Stomach (tissue), 4 donors: ENCODE measurements at regions not wholly inside any gene's neighbourhood (a gene's known extent, or its start where the extent isn't known, plus 50 kb on each side); places are given as distances from the start of the nearest gene placed in this dataset.

ENCODE experiments used
- CTCF ChIP-seq, 7 experiments: fragments of 450-650 bp in 4 of 7; fragments of 200-600 bp in 3 of 7; sonication (generic) in 3 of 7; IDR thresholded peaks; one replicate each; pipeline ENCODE4 v1.5.1; 2016 to 2019; ENCODE audit warnings: antibody characterized with exemption in 7 of 7, control low read depth in 2 of 7, mild to moderate bottlenecking in 1 of 7
- EP300 ChIP-seq: sonication (generic); formaldehyde crosslinking; IDR thresholded peaks from one replicate; pipeline ENCODE4 v1.6.1; 2017; ENCODE audit warnings: antibody characterized with exemption
- POLR2A ChIP-seq, 4 donors: fragments of 450-650 bp; IDR thresholded peaks; one replicate each; pipeline ENCODE4 v1.6.1; 2016; ENCODE audit warnings: antibody characterized with exemption in 4 of 4, control low read depth in 2 of 4, mild to moderate bottlenecking in 1 of 4, moderate library complexity in 1 of 4
- POLR2AphosphoS5 ChIP-seq, 3 donors: sonication (generic); formaldehyde crosslinking; IDR thresholded peaks; one replicate each; pipeline ENCODE4 v1.6.1; 2016; ENCODE audit warnings: antibody characterized with exemption in 3 of 3

- TF ChIP-seq CTCF (IDR thresholded peaks at IDR 0.05) (no peak), POLR2A (IDR thresholded peaks at IDR 0.05) (no peak), EP300 (no peak), POLR2AphosphoS5 (IDR thresholded peaks at IDR 0.05) (no peak)
Measured at GRCh38 chr11:71112454-71112853, 139.9 kb downstream of the SHANK2 start.
